ENCODE measurements at regions not wholly inside any gene's neighbourhood (a gene's known extent, or its start where the extent isn't known, plus 50 kb on each side); places are given as distances from the start of the nearest gene placed in this dataset.

- TF ChIP-seq IRF5 (IDR thresholded peaks at IDR 0.05; ENCODE audit: borderline replicate concordance) (no peak), KDM1A (IDR thresholded peaks at IDR 0.05; ENCODE audit: borderline replicate concordance) (no peak), LARP7 (IDR thresholded peaks at IDR 0.05) (no peak), MEF2B (IDR thresholded peaks at IDR 0.05; ENCODE audit: partially characterized antibody, poor library complexity, severe bottlenecking) (no peak), POU2F2 (IDR thresholded peaks at IDR 0.05; ENCODE audit: borderline replicate concordance, low read depth, low read length) (peak; percentile 66; the same call in 1 of the 3 replicates), SRF (IDR thresholded peaks at IDR 0.05; ENCODE audit: low read depth in 2 of 2, low read length in 2 of 2) (0 out of 4 replicates have a peak, but pooled peaks of 1 of the 2 experiments have one; percentile 54), ZBTB40 (IDR thresholded peaks at IDR 0.05; ENCODE audit: borderline replicate concordance) (no peak), HSF1 (IDR thresholded peaks at IDR 0.05; ENCODE audit: low read depth, low read length) (no peak), NRF1 (conservative IDR thresholded peaks at IDR 0.05; ENCODE audit: low read depth, low read length) (no peak), IKZF1 (conservative IDR thresholded peaks at IDR 0.05) (peak; percentile 67), SUZ12 (IDR thresholded peaks at IDR 0.05; ENCODE audit: unreplicated experiment) (no peak), MAX (IDR thresholded peaks at IDR 0.05; ENCODE audit: low read depth, low read length) (no peak), BCL3 (IDR thresholded peaks at IDR 0.05; ENCODE audit: borderline replicate concordance, insufficient read depth, low read depth, low read length, poor library complexity, severe bottlenecking) (peak; percentile 69), FOS (IDR thresholded peaks at IDR 0.05; ENCODE audit: borderline replicate concordance, extremely low read depth, insufficient read length) (no peak), PRDM15 (CRISPR knock-in tag; IDR thresholded peaks at IDR 0.05) (no peak)
Measured at GRCh38 chr7:41134300-41135255, 568.3 kb downstream of the INHBA start (continued).

Measured in GM12878 (cell line).